ENCODE measurements at regions not wholly inside any gene's neighbourhood (a gene's known extent, or its start where the extent isn't known, plus 50 kb on each side); places are given as distances from the start of the nearest gene placed in this dataset.

DNA sequence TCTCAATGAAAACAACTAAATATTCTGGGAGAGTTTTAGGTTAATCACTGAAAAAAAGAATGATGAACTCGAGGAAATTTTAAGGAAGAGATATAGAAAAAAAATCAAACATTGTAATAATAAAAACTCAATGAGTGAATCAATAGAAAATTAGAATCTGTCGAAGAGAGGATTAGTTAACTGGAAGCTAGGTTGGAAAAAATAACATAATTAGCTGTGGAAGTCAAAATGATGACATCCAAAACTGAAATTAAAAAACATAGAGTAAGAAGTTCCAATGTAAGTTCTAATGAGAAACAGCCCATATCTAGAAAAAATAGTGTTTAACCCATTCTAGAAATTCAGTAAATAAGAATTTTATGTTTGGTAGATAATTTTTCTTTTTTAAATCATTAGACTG, 299.3 kb upstream of the RARB start:
- H3K4me3 ChIP-seq (ENCODE audit: low read depth, low read length): no peak overlapping the region
- no peak for DNase-seq (ENCODE audit: low read depth)
- TF ChIP-seq, protein P1, sequence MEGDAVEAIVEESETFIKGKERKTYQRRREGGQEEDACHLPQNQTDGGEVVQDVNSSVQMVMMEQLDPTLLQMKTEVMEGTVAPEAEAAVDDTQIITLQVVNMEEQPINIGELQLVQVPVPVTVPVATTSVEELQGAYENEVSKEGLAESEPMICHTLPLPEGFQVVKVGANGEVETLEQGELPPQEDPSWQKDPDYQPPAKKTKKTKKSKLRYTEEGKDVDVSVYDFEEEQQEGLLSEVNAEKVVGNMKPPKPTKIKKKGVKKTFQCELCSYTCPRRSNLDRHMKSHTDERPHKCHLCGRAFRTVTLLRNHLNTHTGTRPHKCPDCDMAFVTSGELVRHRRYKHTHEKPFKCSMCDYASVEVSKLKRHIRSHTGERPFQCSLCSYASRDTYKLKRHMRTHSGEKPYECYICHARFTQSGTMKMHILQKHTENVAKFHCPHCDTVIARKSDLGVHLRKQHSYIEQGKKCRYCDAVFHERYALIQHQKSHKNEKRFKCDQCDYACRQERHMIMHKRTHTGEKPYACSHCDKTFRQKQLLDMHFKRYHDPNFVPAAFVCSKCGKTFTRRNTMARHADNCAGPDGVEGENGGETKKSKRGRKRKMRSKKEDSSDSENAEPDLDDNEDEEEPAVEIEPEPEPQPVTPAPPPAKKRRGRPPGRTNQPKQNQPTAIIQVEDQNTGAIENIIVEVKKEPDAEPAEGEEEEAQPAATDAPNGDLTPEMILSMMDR (conservative IDR thresholded peaks at IDR 0.05; ENCODE audit: low read depth, low read length): no peak

- no peak overlapping the region for H3K4me3 ChIP-seq (ENCODE audit: low read depth, low read length)
- TF ChIP-seq, protein P1 (conservative IDR thresholded peaks at IDR 0.05; ENCODE audit: low read depth, low read length): no peak
- no peak for DNase-seq (ENCODE audit: low read depth)
These were observed 297.1 kb upstream of the RARB start for GRCh38 chr3:25130724-25131520.

DNA sequence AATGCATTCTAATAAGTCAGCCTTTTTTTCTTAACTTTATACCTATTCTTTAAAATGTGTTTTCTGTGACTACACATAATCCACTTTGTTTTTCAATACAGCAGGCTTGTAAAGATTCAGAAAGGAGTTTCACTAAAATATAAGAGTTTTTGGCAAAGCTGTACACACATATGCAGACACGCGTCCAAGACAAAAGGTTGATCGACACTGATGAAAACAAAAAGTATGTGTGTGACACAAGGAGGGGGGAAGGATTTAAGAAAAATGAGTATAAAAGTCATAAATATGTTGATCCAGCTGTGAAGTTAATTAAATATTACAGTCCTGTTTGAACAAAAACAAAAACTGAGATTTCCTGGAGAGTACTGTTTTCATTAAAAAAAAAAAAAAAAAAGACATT, 294.5 kb upstream of the RARB start:
- DNase-seq (ENCODE audit: low read depth): no peak
- H3K4me3 ChIP-seq (ENCODE audit: low read depth, low read length): no peak overlapping the region
- TF ChIP-seq, protein P1 (conservative IDR thresholded peaks at IDR 0.05; ENCODE audit: low read depth, low read length): no peak

GRCh38 chr3:25137606-25138005, 290.5 kb upstream of the RARB start:
- H3K4me3 ChIP-seq (ENCODE audit: low read depth, low read length): no peak overlapping the region
- no peak for DNase-seq (ENCODE audit: low read depth)
- TF ChIP-seq, protein P1 (conservative IDR thresholded peaks at IDR 0.05; ENCODE audit: low read depth, low read length): no peak

- no peak for DNase-seq (ENCODE audit: low read depth)
- no peak overlapping the region for H3K4me3 ChIP-seq (ENCODE audit: low read depth, low read length)
- TF ChIP-seq, protein P1 (conservative IDR thresholded peaks at IDR 0.05; ENCODE audit: low read depth, low read length): no peak
These were observed 288.8 kb upstream of the RARB start for GRCh38 chr3:25139267-25139666.

DNA sequence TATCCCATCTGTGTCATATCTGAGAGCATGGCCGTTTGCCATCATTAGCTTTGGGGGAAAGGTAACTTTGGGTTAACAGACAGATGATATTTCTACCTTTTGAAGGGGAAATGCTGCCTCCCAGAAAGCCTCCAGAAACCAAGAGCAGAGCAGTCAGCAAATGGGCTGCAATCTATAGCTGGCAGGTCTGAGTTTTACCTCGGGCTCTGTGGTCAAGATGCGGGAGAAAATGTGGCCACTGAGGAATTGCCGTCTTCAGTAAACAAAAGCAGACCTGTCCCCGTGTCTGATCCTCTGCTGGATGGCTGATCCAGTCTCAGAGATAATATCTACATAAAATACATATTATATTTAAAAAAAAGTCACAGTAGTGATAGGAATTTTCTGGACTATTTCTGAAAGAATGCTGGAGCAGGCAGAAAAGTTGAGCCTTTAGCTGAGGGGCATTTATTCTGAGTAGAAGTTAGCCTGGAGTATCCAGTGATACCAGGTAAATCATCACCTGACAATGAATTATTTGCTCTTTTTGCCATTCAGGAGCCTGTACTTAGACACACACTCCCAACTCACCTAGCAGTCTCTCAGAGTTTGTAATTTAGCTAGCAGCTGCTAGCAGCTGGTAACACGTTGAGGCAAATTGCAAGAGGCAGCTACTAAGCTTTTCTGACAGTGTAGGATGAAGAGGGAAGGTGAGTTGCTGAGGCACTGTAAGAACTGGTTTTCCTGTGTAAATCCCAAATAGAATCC, 285.3 kb upstream of the RARB start:
- H3K4me3 ChIP-seq (ENCODE audit: low read depth, low read length): no peak overlapping the region
- TF ChIP-seq, protein P1 (conservative IDR thresholded peaks at IDR 0.05; ENCODE audit: low read depth, low read length): no peak
- no peak for DNase-seq (ENCODE audit: low read depth)

All from epithelial cell of proximal tubule (primary cell).